ENCODE measurements at regions not wholly inside any gene's neighbourhood (a gene's known extent, or its start where the extent isn't known, plus 50 kb on each side); places are given as distances from the start of the nearest gene placed in this dataset.

DNA sequence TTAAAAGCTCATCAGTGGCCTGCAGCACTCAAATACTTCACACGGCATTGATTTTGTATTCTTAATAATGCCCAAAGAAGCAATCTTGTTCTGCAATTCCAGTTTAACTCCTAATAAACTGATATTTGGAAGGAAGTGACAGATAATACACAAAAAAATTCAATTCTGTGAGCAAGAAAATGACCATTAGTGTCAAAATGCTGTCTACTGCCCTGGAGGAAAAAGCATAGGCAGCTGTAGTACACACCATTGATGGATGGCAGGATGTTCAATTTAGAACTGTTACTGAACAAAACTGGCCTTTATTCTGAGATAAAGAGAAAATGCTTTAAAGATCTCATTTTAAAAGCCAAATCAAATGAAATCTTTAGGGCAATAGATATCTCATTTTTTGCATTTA is 251.3 kb upstream of the FMN2 start:
- Mint-ChIP-seq H3K9me3 (peaks cover 2% of the 10 kb centered on the region), H3K27me3 (ENCODE audit: insufficient read depth, low read depth) (no peaks in the 10 kb centered on the region), H3K4me1 (peaks cover 11% of the 10 kb centered on the region), H3K27ac (no peak overlapping the region), H3K36me3 (no peaks in the 10 kb centered on the region), H3K4me3 (no peak overlapping the region)
- no peaks in the 10 kb centered on the region for H3K27me3 ChIP-seq
- no peaks in the 10 kb centered on the region for H3F3A ChIP-seq (ENCODE audit: low read depth)
- TF ChIP-seq, protein P1, sequence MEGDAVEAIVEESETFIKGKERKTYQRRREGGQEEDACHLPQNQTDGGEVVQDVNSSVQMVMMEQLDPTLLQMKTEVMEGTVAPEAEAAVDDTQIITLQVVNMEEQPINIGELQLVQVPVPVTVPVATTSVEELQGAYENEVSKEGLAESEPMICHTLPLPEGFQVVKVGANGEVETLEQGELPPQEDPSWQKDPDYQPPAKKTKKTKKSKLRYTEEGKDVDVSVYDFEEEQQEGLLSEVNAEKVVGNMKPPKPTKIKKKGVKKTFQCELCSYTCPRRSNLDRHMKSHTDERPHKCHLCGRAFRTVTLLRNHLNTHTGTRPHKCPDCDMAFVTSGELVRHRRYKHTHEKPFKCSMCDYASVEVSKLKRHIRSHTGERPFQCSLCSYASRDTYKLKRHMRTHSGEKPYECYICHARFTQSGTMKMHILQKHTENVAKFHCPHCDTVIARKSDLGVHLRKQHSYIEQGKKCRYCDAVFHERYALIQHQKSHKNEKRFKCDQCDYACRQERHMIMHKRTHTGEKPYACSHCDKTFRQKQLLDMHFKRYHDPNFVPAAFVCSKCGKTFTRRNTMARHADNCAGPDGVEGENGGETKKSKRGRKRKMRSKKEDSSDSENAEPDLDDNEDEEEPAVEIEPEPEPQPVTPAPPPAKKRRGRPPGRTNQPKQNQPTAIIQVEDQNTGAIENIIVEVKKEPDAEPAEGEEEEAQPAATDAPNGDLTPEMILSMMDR (IDR thresholded peaks at IDR 0.05) = no peak
- no peak for TF ChIP-seq EZH2 (IDR thresholded peaks at IDR 0.05)
- no peaks in the 10 kb centered on the region for H3K79me2 ChIP-seq (ENCODE audit: low read depth)
- no peaks in the 10 kb centered on the region for H3K9me3 ChIP-seq (ENCODE audit: low read depth)
- H3K36me3 ChIP-seq = no peaks in the 10 kb centered on the region
- H4K20me1 ChIP-seq (ENCODE audit: low read depth) = no peaks in the 10 kb centered on the region
- H3K4me2 ChIP-seq = no peak overlapping the region
- no peak overlapping the region for H3K9ac ChIP-seq
- no peak overlapping the region for H3K27ac ChIP-seq
- no peak overlapping the region for H3K4me3 ChIP-seq
- no peaks in the 10 kb centered on the region for H3K4me1 ChIP-seq
- DNase-seq (ENCODE audit: low spot score) = no peak
- H2AFZ ChIP-seq (replicated peaks) = no peak overlapping the region

GRCh38 chr1:239840790-239841189 is 250.9 kb upstream of the FMN2 start:
- no peaks in the 10 kb centered on the region for H3K79me2 ChIP-seq (ENCODE audit: low read depth)
- H3K4me1 ChIP-seq = no peaks in the 10 kb centered on the region
- H3K27ac ChIP-seq = no peak overlapping the region
- Mint-ChIP-seq H3K4me3 (no peak overlapping the region), H3K27ac (no peak overlapping the region), H3K9me3 (peaks cover 2% of the 10 kb centered on the region), H3K36me3 (no peaks in the 10 kb centered on the region), H3K27me3 (ENCODE audit: insufficient read depth, low read depth) (no peaks in the 10 kb centered on the region), H3K4me1 (peaks cover 9% of the 10 kb centered on the region)
- H3K4me2 ChIP-seq = no peak overlapping the region
- TF ChIP-seq, protein P1 (IDR thresholded peaks at IDR 0.05) = no peak
- TF ChIP-seq EZH2phosphoT487 (IDR thresholded peaks at IDR 0.05) (no peak), EZH2 (IDR thresholded peaks at IDR 0.05) (no peak)
- H3K9me3 ChIP-seq (ENCODE audit: low read depth) = no peaks in the 10 kb centered on the region
- no peaks in the 10 kb centered on the region for H3K36me3 ChIP-seq
- H3F3A ChIP-seq (ENCODE audit: low read depth) = no peaks in the 10 kb centered on the region
- H3K4me3 ChIP-seq = no peak overlapping the region
- H3K9ac ChIP-seq = no peak overlapping the region
- H2AFZ ChIP-seq (replicated peaks) = no peak overlapping the region
- no peaks in the 10 kb centered on the region for H4K20me1 ChIP-seq (ENCODE audit: low read depth)
- no peak for DNase-seq (ENCODE audit: low spot score)
- H3K27me3 ChIP-seq = no peaks in the 10 kb centered on the region

DNA sequence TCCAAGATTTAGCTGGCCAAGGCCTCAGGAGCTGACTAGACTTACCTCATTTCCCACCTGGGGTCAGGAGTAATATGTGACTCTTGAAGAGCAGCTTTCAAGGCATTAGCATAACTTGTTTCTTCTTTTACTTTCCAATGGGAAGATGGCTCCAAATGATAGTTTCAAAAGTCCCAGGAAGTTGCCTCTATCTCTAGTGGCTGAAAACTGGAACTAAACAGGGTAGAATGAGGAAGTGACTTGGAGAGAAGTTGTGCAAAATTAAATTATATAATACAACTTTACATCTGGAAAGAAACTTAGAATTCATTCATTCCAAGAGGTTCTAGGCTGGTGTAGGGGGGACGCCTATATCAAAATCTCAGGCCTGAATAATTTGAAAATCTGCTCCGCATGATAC is 250.1 kb upstream of the FMN2 start:
- peaks cover 2% of the 10 kb centered on the region for H3K9me3 Mint-ChIP-seq

More for the DNA sequence above, 250.1 kb upstream of the FMN2 start:
- H3K27ac ChIP-seq = no peak overlapping the region
- H2AFZ ChIP-seq (replicated peaks) = no peak overlapping the region
- H3F3A ChIP-seq (ENCODE audit: low read depth) = no peaks in the 10 kb centered on the region
- no peak for DNase-seq (ENCODE audit: low spot score)
- Mint-ChIP-seq H3K4me3 (no peak overlapping the region), H3K27ac (no peak overlapping the region), H3K36me3 (no peaks in the 10 kb centered on the region), H3K27me3 (ENCODE audit: insufficient read depth, low read depth) (no peaks in the 10 kb centered on the region), H3K4me1 (peaks cover 6% of the 10 kb centered on the region)
- H4K20me1 ChIP-seq (ENCODE audit: low read depth) = no peaks in the 10 kb centered on the region
- no peak overlapping the region for H3K9ac ChIP-seq
- TF ChIP-seq EZH2 (IDR thresholded peaks at IDR 0.05) (no peak), EZH2phosphoT487 (IDR thresholded peaks at IDR 0.05) (no peak)
- TF ChIP-seq, protein P1 (IDR thresholded peaks at IDR 0.05) = no peak
- H3K9me3 ChIP-seq (ENCODE audit: low read depth) = no peaks in the 10 kb centered on the region
- H3K4me3 ChIP-seq = no peak overlapping the region
- no peaks in the 10 kb centered on the region for H3K4me1 ChIP-seq
- H3K79me2 ChIP-seq (ENCODE audit: low read depth) = no peaks in the 10 kb centered on the region
- H3K4me2 ChIP-seq = no peak overlapping the region
- H3K36me3 ChIP-seq = peaks cover under 1% of the 10 kb centered on the region
- H3K27me3 ChIP-seq = no peaks in the 10 kb centered on the region
